Trophoblast cell (in vitro differentiated cells and primary cell): ENCODE measurements at regions not wholly inside any gene's neighbourhood (a gene's known extent, or its start where the extent isn't known, plus 50 kb on each side); places are given as distances from the start of the nearest gene placed in this dataset.

ENCODE experiments used
- DNase-seq, 2 donors: peaks; one replicate each; pipeline ENCODE4 v3.0.0-alpha.2; 2016
- H2AFZ ChIP-seq: 2 replicates; pipeline ENCODE4 v1.6.1; 2013; ENCODE audit warnings: low read length, moderate library complexity, mild to moderate bottlenecking; ENCODE audit not compliant: insufficient read depth, poor library complexity
- H2AK5ac ChIP-seq: 2 replicates; pipeline ENCODE4 v1.6.1; 2013; ENCODE audit warnings: mild to moderate bottlenecking, low read length
- H2BK120ac ChIP-seq: 2 replicates; pipeline ENCODE4 v1.6.1; 2013; ENCODE audit warnings: low read length, mild to moderate bottlenecking, moderate library complexity; ENCODE audit not compliant: insufficient read depth, poor library complexity
- H2BK12ac ChIP-seq: 2 replicates; pipeline ENCODE4 v1.6.1; 2013; ENCODE audit warnings: mild to moderate bottlenecking, low read length, moderate library complexity
- H2BK5ac ChIP-seq: 2 replicates; pipeline ENCODE4 v1.6.1; 2013; ENCODE audit warnings: low read length, low read depth, moderate library complexity, mild to moderate bottlenecking; ENCODE audit not compliant: poor library complexity
- H3K14ac ChIP-seq: 2 replicates; pipeline ENCODE4 v1.6.1; 2013; ENCODE audit warnings: mild to moderate bottlenecking, low read length
- H3K18ac ChIP-seq: 2 replicates; pipeline ENCODE4 v1.6.1; 2013; ENCODE audit warnings: mild to moderate bottlenecking, low read length
- H3K23ac ChIP-seq: 2 replicates; pipeline ENCODE4 v1.6.1; 2013; ENCODE audit warnings: low read length
- H3K27ac ChIP-seq: 2 replicates; pipeline ENCODE4 v1.5.1; 2013; ENCODE audit warnings: low read depth, mild to moderate bottlenecking, inconsistent platforms, low read length, moderate library complexity
- H3K27me3 ChIP-seq: 2 replicates; pipeline ENCODE4 v1.6.1; 2013; ENCODE audit warnings: inconsistent platforms, mild to moderate bottlenecking, low read length, moderate library complexity; ENCODE audit not compliant: insufficient read depth
- H3K36me3 ChIP-seq, 2 experiments: 1 replicate in 1 of 2; 2 replicates in 1 of 2; pipeline ENCODE4 v1.6.1; 2013; ENCODE audit warnings: low read length in 2 of 2, mild to moderate bottlenecking in 2 of 2, moderate library complexity in 1 of 2; ENCODE audit not compliant: insufficient read depth in 2 of 2, control insufficient read depth in 1 of 2
- H3K4ac ChIP-seq: 2 replicates; pipeline ENCODE4 v1.6.1; 2013; ENCODE audit warnings: low read depth, mild to moderate bottlenecking, low read length, moderate library complexity
- H3K4me1 ChIP-seq, 2 experiments: 1 replicate in 1 of 2; 2 replicates in 1 of 2; pipeline ENCODE4 v1.6.1; 2013; ENCODE audit warnings: low read length in 2 of 2, mild to moderate bottlenecking in 2 of 2, moderate library complexity in 1 of 2; ENCODE audit not compliant: insufficient read depth in 2 of 2, control insufficient read depth in 1 of 2
- H3K4me2 ChIP-seq: 2 replicates; pipeline ENCODE4 v1.6.1; 2013; ENCODE audit warnings: inconsistent platforms, mild to moderate bottlenecking, low read length, moderate library complexity
- H3K4me3 ChIP-seq: 2 replicates; pipeline ENCODE4 v1.5.1; 2013; ENCODE audit warnings: mild to moderate bottlenecking, low read depth, low read length, inconsistent platforms
- H3K79me1 ChIP-seq: one replicate; pipeline ENCODE4 v1.6.1; 2013; ENCODE audit warnings: low read length
- H3K79me2 ChIP-seq: 2 replicates; pipeline ENCODE4 v1.6.1; 2013; ENCODE audit warnings: low read length, mild to moderate bottlenecking; ENCODE audit not compliant: control insufficient read depth, insufficient read depth, poor library complexity
- H3K9ac ChIP-seq: 2 replicates; pipeline ENCODE4 v1.6.1; 2013; ENCODE audit warnings: mild to moderate bottlenecking, low read length
- H3K9me3 ChIP-seq: 2 replicates; pipeline ENCODE4 v1.6.1; 2013; ENCODE audit warnings: low read depth, mild to moderate bottlenecking, control low read depth, inconsistent platforms, low read length; ENCODE audit not compliant: insufficient read depth
- H4K12ac ChIP-seq: 2 replicates; pipeline ENCODE4 v1.6.1; 2013; ENCODE audit warnings: low read depth, mild to moderate bottlenecking, low read length, moderate library complexity
- H4K8ac ChIP-seq: 2 replicates; pipeline ENCODE4 v1.6.1; 2013; ENCODE audit warnings: low read depth, mild to moderate bottlenecking, low read length, moderate library complexity
- H4K91ac ChIP-seq: one replicate; pipeline ENCODE4 v1.6.1; 2013; ENCODE audit warnings: low read depth, mild to moderate bottlenecking, low read length, moderate library complexity
- WGBS: extraction: QIAGEN DNeasy Blood & Tissue Kit; methylation state at CpG from one replicate; pipeline ENCODE4 v1.1.7; 2013; ENCODE audit warnings: missing lambda C conversion rate; ENCODE audit not compliant: insufficient read length, insufficient coverage; ENCODE audit errors: extremely low coverage; 5-methylcytosine and 5-hydroxymethylcytosine counted together

GRCh38 chr12:46452776-46453175 is 80.2 kb upstream of the SLC38A2 start:
- Histone ChIP-seq H3K9ac (no peak overlapping the region), H3K79me2 (no peaks in the 10 kb centered on the region), H3K23ac (no peak overlapping the region)

GRCh38 chr12:46452061-46452615 is 79.6 kb upstream of the SLC38A2 start:
- Histone ChIP-seq H3K4me1 (peaks cover 4 to 14% of the 10 kb centered on the region in 2 experiments), H4K91ac (no peak overlapping the region), H4K8ac (no peak overlapping the region), H3K36me3 (no peaks in the 10 kb centered on the region), H3K4me2 (no peak overlapping the region), H2AFZ (no peak overlapping the region), H3K9me3 (no peaks in the 10 kb centered on the region), H2BK5ac (no peak overlapping the region), H3K79me1 (no peaks in the 10 kb centered on the region), H3K9ac (no peak overlapping the region), H3K4ac (no peak overlapping the region), H2AK5ac (no peak overlapping the region), H3K27ac (no peak overlapping the region), H2BK120ac (no peak overlapping the region), H2BK12ac (no peak overlapping the region), H4K12ac (no peak overlapping the region), H3K79me2 (no peaks in the 10 kb centered on the region), H3K23ac (no peak overlapping the region), H3K18ac (no peak overlapping the region), H3K27me3 (no peaks in the 10 kb centered on the region), H3K4me3 (no peak overlapping the region), H3K14ac (no peak overlapping the region)
- WGBS, result no CpG with 5 or more reads among the region's 3 CpGs
- DNase-seq, result no peak

More at GRCh38 chr12:46452776-46453175, 80.2 kb upstream of the SLC38A2 start:
- Histone ChIP-seq H4K8ac (no peak overlapping the region), H4K91ac (no peak overlapping the region), H2AFZ (no peak overlapping the region), H3K27me3 (no peaks in the 10 kb centered on the region), H2AK5ac (no peak overlapping the region), H3K14ac (no peak overlapping the region), H2BK5ac (no peak overlapping the region), H3K36me3 (no peaks in the 10 kb centered on the region), H2BK120ac (no peak overlapping the region), H3K4ac (no peak overlapping the region), H3K4me2 (no peak overlapping the region), H4K12ac (no peak overlapping the region), H3K9me3 (no peaks in the 10 kb centered on the region), H3K79me1 (no peaks in the 10 kb centered on the region), H3K4me3 (no peak overlapping the region), H2BK12ac (no peak overlapping the region), H3K4me1 (peaks cover 4 to 14% of the 10 kb centered on the region in 2 experiments), H3K18ac (no peak overlapping the region), H3K27ac (no peak overlapping the region)
- no peak for DNase-seq
- WGBS, result no CpG with 5 or more reads among the region's 1 CpG

GRCh38 chr12:46451276-46452021 is 78.9 kb upstream of the SLC38A2 start:
- Histone ChIP-seq H3K23ac (no peak overlapping the region), H3K14ac (no peak overlapping the region), H3K9me3 (no peaks in the 10 kb centered on the region), H2AK5ac (no peak overlapping the region), H4K12ac (no peak overlapping the region), H3K36me3 (no peaks in the 10 kb centered on the region), H3K27ac (no peak overlapping the region), H2AFZ (no peak overlapping the region), H2BK12ac (no peak overlapping the region), H3K4me3 (no peak overlapping the region), H3K4me1 (peaks cover 4 to 14% of the 10 kb centered on the region in 2 experiments), H3K79me1 (no peaks in the 10 kb centered on the region), H3K18ac (no peak overlapping the region), H3K27me3 (no peaks in the 10 kb centered on the region), H2BK120ac (no peak overlapping the region), H2BK5ac (no peak overlapping the region), H3K79me2 (no peaks in the 10 kb centered on the region), H4K8ac (no peak overlapping the region), H4K91ac (no peak overlapping the region), H3K4ac (no peak overlapping the region), H3K9ac (no peak overlapping the region), H3K4me2 (no peak overlapping the region)
- no CpG with 5 or more reads among the region's 5 CpGs for WGBS
- no peak for DNase-seq

GRCh38 chr12:46450279-46450748 is 77.7 kb upstream of the SLC38A2 start:
- H3K18ac ChIP-seq, result no peak overlapping the region
- no peaks in the 10 kb centered on the region for H3K9me3 ChIP-seq
- no peak overlapping the region for H3K4me2 ChIP-seq
- no peak overlapping the region for H3K4ac ChIP-seq
- H2BK5ac ChIP-seq, result no peak overlapping the region
- H3K79me2 ChIP-seq, result no peaks in the 10 kb centered on the region
- H4K12ac ChIP-seq, result no peak overlapping the region
- no peak overlapping the region for H3K9ac ChIP-seq
- no peak overlapping the region for H2BK120ac ChIP-seq
- H4K91ac ChIP-seq, result no peak overlapping the region
- no peak for DNase-seq
- H3K27me3 ChIP-seq, result no peaks in the 10 kb centered on the region
- H2AK5ac ChIP-seq, result no peak overlapping the region
- H3K14ac ChIP-seq, result no peak overlapping the region
- H3K36me3 ChIP-seq, result no peaks in the 10 kb centered on the region
- H4K8ac ChIP-seq, result no peak overlapping the region
- no peak overlapping the region for H2AFZ ChIP-seq
- no peak overlapping the region for H2BK12ac ChIP-seq
- no CpG with 5 or more reads among the region's 1 CpG for WGBS
- H3K23ac ChIP-seq, result no peak overlapping the region
- H3K79me1 ChIP-seq, result no peaks in the 10 kb centered on the region
- peaks cover 0 to 8% of the 10 kb centered on the region in 2 experiments for H3K4me1 ChIP-seq
- H3K4me3 ChIP-seq, result no peak overlapping the region
- H3K27ac ChIP-seq, result no peak overlapping the region
